GM19239 (cell line): ENCODE measurements at regions not wholly inside any gene's neighbourhood (a gene's known extent, or its start where the extent isn't known, plus 50 kb on each side); places are given as distances from the start of the nearest gene placed in this dataset.

ENCODE experiments used
- DNase-seq: peaks from one replicate; pipeline ENCODE4 v3.0.0; 2011; ENCODE audit warnings: low spot score; ENCODE audit not compliant: insufficient read length
- FAIRE-seq: peaks from 2 replicates; lab custom pipeline; 2011; peaks lifted over from hg19 to GRCh38; lab: Jason Lieb, UNC

DNA sequence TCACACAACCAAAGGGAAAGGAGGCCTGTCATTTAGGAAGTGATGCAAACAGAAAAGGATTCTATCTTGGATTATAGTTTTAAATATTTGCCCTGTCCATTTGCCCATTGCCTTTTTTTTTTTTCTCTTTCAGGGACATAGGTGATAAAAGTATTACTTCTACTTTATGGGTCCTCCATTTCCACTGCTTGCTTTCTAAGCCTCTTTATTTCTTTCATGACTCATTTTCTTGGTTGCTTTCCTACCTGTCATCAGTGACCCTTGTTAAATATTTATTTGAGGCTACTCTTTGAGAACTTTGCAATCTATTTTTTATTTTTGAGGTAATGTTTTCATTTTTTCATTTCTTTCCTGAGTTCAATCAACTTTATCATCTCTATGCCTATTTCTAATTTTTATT is 522.9 kb upstream of the ARRDC3 start:
- no peak for FAIRE-seq

DNA sequence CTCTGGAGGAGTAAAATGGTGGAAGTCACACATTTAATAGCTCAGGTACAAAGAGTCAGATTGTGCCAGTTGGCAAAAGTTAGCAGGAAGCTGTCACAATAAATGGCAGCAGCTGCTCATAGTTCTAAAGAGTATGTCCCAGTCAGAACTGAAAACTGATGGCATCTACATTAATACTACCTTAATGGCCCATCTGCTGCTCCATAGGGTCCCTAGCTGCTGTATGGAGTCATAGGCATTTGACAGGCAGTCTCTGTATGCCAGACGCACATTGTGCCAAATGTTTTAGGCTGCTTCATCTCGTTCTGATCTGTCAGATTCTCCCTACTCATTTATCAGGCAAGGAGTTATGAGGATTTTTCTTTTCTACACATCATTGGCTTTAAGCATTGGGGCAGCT is 515.8 kb upstream of the ARRDC3 start:
- no peak for DNase-seq
- FAIRE-seq = no peak

More for the DNA sequence above, 522.9 kb upstream of the ARRDC3 start:
- DNase-seq = no peak

DNA sequence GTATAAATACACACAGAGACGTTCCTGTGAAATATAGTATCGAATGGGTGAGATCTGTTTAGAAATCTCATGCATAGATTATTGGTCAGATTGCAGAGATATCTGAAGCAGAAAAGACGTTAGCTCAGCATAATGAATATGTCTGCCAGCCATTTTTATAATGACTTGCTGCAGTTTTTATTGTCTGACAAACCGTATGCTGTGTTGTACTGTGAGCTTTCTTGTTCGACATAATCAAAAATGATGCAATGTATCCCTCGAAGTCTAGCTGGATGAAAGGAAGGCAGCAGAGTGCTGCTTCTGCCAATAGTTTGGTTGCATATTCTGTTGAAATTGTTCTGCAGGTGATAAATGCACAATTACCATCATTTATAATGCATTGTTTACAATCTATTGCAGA is 514.9 kb upstream of the ARRDC3 start:
- DNase-seq = no peak
- no peak for FAIRE-seq

DNA sequence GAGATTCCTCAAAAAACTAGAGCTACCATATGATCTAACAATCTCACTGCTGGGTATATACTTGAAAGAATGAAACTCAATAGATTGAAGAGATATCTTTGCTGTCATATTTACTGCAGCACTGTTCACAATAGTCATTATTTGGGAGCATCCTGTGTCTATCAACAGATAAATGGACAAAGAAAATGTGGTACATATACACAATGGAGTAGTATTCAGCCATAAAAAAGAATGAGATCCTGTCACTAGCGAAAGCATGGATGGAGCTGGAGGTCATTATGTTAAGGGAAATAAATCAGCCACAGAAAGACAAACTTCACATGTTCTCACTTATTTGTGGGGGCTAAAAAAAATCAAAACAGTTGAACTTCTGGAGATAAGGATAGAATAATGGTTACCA is 505.7 kb upstream of the ARRDC3 start:
- FAIRE-seq (no peak), DNase-seq (no peak)

DNA sequence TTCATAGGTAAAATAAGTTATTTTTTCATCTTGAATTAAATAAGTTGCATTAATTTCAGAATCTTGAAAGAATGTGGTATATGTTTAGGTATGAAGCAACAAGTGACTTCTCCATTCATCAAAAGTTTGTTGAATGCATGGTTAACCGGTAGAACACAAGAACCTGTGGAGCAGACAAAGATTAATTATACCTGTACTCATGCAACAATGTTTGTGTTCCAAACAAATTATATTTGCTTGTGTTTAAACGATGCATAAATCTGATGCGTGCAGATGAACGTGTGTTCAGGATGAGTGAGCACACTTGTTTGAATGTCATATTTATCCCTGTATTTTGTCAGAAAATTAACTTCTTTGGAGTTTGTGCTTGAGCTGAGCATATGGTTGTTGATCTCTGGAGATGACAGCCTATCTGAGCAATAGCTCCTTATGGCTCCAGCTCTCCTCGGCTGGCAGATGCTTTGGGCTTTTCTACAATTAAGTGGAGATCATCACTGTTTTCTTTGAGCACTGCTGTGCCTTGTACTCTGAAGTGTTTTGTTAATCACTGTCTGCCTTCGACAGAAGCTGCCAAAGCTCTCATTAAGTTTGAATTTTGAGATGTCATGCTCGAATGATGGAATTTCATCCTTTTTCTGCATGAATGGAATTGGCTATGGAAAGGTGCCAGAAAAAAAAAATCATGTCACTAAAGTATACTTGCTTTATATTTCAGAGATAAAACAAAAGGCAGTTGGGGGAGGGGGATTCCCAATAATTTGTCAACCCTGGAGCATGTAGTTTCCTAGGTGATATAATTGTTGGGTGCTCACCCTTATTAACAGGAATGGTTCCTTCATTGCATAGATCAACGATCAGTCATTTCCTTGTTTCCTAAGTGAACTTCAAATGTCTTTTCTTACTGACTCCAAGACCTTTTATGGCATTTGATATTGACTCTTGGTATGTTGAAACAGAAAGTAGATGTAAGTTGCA is 502.5 kb upstream of the ARRDC3 start:
- FAIRE-seq = no peak
- DNase-seq = no peak

DNA sequence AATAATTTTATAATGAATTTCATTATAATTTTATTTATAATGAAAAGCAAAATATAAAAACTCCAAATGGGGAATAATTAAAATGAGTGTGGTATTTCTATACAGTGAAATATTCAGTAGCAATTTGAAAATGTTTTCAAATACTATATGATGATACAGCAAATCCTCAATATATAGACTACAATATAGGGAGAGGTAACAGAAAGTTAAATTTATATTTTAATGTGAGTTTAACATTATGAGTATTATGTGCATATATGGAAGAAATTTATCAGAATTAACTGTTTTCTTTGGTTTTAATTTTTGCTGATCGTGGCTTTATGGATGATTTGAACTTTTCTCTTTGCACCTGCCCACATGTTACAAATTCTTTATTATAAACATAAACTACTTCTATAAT is 500.9 kb upstream of the ARRDC3 start:
- FAIRE-seq (no peak), DNase-seq (no peak)

DNA sequence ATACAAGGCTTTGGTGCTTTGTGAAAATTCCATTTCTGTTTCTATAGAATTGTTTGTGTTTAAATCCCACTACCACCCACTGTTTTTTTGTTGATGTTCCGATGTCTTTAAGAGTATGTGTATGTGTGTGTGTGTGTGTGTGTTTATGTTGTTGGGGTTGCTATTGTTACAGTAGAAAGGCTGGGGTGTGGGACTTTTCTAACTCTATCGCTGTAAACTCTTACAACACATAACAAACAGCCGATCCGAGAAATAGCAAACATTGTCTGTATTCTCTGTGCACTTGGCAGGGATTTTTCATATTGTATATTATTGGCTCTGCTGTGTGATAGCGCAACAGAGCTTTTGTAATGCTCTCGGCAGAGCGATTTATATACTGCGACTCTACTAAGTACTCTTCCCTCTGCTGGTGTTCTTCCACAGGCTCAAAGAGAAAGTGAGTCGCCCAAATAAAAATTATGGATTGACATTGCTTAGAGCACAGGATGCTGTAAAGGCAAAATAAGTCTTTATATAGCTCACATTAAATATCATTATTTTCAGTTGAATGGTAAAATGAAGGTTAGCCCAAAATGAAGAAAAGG is 492.2 kb upstream of the ARRDC3 start:
- DNase-seq (no peak), FAIRE-seq (no peak)

DNA sequence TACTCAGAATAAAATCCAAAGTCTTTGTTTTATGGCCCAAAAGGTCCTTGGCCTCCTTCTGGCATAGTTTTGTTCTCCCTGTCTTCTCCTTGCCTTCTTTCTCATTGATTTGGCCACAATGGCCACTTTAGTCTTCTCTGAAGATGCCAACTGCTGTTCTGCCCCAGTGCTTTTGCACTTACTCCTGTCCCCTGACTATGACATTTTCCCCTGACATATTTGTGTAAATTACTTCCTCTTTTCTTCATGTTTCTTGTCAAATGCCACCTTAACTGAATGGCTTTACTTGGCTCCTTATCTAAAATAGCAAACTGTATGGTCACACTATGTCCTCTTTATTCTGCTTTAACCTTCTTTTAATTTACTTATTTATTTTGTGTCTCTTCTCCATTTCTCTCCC is 484.7 kb upstream of the ARRDC3 start:
- no peak for DNase-seq
- FAIRE-seq = no peak

DNA sequence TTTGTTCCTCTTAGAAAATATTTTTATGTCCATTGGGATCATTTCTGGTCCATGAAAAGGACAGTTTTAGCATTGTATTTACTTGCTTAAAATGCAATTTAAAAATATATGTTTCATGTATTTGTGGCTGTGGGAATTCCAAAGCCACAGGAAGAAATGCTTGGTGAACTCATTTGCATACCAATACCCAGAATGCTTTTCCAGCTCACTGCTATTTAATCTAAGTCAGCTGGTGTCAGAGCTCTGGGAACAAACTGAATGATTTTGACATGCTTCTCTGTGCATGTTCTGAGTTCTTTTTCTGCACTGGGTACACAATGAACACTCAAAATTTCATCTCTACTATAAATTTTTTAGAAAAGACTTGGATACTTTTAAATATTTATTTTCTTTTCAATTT is 482.8 kb upstream of the ARRDC3 start:
- no peak for DNase-seq
- no peak for FAIRE-seq

DNA sequence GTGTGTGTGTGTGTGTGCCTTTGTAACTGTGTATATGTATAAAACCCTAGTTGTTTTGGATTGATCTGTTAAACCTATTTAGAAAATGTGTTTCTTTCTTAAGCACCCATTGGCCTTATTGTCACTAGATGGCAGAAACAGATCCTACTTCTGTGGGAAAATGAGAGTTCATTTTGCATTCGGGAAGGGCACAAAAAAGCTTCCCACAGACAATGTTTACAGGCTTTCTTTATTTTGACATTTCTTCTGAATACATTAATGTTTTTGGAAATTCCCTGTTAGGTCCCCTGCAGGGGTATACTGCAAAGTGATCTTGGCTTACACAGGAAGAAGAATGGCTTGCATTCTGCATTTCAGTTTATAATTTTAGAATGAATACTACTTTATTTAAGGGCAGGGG is 481.8 kb upstream of the ARRDC3 start:
- DNase-seq (no peak), FAIRE-seq (no peak)

DNA sequence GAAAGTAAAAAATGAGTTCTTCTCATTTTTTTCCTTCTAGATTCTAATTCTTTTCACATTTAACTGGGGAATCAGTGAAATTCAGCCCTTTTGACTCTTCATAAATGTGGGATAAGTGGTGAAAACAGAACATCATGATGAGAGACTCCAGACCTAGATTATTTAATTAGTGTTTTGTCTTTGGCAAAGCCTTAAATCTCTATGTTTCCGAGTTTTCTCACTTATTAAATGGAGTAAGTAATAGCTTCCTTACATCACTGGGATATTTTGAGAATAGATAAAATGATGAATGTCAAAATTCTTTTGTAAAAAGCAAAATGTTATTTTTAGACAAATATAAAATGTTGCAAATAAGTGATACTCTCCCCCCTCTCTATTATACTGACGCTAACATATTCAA is 468.6 kb upstream of the ARRDC3 start:
- DNase-seq (no peak), FAIRE-seq (no peak)

DNA sequence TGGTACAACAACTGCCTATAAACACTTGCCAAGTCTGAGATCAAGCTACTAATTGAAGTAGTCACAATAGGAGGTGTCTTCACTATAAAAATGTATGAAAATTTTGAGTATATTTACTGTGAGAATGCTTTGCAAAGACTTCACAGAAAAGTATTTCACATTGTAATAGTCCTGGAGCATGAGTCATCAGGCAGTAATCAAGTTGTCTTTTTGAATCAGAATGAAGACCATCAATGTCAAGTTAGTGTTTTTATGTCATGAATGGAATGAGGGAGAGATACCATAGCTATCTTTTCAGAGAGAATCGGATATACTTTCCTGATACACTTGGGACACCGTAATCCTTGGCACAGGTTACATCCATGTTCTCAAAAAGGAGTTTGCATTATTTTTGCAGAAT is 466.9 kb upstream of the ARRDC3 start:
- no peak for FAIRE-seq
- no peak for DNase-seq

DNA sequence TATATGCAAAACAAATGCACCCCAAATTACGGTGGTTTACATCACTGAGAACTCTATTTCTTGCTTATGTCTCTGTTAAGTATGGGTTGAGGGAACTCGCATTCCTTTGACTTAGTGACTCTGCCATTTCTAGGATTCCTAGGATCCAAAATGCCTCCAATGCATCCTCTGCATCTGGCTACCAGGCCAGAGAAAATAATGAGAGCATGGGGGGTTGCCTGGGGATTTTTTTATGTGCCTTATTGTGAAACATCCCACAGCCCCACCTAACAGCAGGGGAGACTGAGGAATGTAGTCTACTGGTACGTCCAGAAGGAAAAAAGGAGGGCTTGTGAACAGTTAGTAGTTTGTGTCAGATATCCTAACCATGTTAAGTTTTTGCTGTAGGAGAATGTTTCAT is 466.0 kb upstream of the ARRDC3 start:
- FAIRE-seq (no peak), DNase-seq (no peak)

DNA sequence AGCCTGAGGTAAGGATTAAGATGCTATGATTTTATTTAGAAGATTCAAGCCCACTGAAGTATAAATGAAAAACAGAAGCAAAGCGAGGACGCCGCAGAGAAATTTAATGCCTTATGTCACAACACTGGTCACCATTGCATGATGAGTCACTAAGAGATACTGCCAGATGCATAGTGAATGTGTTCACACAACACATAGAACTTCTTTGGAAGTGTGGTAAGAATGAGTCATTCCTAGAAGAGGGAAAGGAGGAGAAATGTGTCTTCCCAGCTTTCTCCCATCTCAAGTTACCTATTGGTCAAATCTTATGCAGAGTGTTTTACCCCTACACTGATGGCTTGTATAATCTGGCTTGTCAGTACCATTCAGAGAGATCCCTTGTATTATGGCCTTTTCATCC is 465.3 kb upstream of the ARRDC3 start:
- FAIRE-seq (no peak), DNase-seq (no peak)

DNA sequence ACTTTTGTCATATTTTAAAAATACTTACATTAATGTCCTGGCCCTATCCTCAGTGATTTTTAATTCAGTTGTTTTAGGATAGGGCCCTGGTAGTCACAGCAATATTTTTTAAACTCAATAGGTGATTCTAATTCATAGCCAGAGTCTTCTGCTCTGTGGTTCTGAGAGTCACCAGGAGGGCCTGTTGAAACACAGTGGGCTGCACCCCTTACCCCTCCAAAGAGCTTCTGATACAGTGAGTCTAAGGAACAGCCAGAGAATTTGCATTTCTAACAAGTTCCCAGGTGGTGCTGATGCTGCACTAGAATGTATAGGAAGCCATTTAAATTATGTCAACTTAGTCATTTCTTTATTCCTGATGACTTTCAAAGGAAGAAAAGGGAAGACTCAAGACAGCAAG is 458.3 kb upstream of the ARRDC3 start:
- FAIRE-seq = no peak
- no peak for DNase-seq

DNA sequence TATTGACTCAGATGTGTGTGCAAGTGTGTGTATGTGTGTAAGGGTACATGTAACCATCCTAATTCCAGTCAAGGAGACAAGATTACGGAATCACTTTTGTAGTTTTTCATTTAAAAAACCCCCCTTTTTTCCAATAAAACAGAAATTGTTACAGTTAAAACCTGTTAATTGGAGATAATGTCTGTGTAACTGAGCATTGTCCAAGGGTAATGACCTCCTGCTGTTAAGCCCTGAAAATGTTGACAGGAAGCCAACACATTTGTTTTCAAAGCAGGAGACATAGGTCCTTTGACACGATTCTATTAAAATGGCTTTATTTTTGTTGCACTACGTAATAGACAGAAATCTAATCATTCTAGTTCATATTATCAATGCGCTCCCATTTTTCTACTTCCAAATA is 457.3 kb upstream of the ARRDC3 start:
- FAIRE-seq (no peak), DNase-seq (no peak)

DNA sequence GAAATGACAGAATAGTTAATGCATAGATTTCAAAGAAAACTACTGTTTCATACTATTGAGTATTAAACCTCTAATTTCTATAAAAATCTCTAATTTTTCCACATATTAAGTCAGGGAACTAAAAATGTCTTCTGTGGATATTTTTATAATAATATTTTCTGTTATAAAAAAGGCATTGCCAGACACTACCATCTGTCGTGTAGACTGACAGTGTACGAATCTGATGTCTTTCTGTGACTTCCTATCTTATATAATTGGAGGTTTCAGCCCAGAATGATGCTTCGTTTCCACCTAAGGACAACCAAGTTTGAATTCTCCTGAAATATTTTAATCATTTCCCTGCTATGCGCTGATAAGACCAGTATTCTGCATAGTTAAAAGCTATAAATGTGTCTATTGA is 456.6 kb upstream of the ARRDC3 start:
- DNase-seq = no peak
- no peak for FAIRE-seq

DNA sequence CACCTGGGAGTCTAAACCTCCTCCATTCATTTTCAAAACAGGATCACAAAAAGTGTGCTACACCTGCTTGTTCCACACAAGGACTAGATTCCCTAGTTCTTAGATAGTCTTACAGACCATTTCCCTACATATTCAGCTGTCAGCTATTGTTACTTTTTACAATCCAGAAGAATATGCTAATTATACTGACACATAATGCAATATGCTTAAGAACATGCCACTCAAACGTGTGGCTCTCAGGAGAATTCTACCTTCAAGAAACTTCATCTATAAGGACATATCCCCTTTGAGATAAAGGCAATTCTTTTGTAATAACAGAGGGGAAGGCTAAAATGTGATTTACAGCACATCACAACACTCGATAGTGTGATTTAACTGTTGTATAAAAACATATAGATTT is 456.1 kb upstream of the ARRDC3 start:
- DNase-seq (no peak), FAIRE-seq (no peak)

DNA sequence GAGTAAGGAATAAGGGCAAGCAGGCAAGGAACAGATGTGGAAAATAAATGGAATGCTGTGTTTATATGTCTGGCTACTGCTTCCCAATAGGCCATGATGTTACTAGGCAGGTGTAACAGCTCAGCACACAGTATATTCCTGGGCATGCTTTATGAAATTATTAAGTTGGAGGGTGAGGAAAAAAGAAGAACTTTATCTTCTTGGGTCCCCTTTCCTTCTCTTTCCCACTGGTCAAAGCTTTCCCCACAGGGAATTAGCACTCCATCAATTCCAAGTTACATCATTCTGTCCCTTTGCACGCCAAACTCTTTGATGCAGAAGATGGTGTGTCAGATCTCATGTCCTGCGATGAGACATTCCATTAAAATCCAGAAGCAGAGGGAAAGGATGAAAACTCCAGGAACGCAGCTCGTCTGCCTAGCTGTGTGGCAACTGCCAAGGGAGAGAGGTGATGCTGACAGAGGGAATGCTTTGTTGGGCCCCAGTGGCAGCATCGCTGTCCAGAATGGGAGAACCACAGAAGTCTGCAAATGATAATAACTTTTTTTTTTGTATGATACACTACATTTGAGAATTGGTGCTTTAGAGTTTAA is 447.3 kb upstream of the ARRDC3 start:
- DNase-seq (no peak), FAIRE-seq (no peak)

DNA sequence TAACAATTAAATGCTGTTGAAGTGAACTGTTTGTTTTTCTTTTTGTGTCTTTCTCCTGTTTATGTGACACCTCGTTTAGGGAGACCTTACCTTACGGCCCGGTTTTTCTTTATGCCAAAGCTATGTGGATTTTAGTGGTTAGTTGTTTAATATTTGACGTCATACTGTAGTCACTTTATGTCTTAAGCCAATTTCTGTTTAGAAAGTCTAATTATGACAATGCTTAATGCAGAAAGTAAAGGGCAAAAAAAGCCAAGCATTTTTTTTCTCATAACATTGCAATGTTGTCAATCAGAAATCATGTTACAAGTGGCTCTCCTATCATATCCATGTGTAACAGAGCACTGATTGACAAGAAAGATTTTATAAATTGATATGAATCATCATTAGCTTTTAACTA is 442.5 kb upstream of the ARRDC3 start:
- no peak for FAIRE-seq
- no peak for DNase-seq

DNA sequence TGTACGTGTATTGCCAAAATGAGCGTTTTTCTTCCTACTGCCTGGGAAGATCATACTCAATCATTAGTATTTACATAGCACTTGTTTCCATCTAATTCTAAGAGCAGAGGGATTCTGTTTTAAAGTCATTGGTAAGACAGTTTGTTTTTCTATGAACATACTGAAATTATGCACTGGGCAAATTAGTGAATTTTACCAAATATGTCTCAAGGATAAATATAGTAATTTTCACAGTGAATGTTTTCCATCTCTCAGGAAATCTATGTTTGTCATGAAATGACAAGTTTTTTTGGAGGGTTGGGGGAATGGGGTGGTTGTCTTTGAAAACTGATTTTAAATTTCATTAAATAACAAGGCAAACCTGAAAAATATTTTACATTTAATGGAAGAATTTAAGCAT is 441.3 kb upstream of the ARRDC3 start:
- FAIRE-seq (no peak), DNase-seq (no peak)

DNA sequence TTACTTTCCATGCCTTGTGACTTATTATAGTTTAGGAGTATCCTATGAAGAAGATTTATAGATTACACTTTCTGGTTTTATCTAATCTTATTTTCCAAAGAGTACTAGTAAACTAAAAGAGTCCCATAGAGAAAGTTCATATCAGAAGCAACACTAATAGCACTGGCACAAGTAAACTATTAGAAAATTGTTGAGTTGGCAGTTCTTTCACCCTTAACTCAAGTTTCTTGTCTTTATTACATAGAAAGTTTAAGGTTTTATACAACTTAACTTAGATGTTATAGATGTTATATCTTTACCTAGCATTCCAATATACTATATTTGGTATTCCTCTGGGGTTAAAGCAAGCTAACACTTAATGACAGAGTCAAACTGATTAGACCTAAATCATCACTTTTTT is 437.8 kb upstream of the ARRDC3 start:
- no peak for FAIRE-seq

More for the DNA sequence above, 437.8 kb upstream of the ARRDC3 start:
- DNase-seq = no peak
